Prostate gland (tissue), 2 donors: ENCODE measurements at regions not wholly inside any gene's neighbourhood (a gene's known extent, or its start where the extent isn't known, plus 50 kb on each side); places are given as distances from the start of the nearest gene placed in this dataset.

Experiments
- DNase-seq: peaks from one replicate; pipeline ENCODE4 v3.0.0-alpha.2; 2019; ENCODE audit warnings: low spot score
- H3K27ac ChIP-seq, 2 donors: fragments of 200-600 bp; sonication (generic); 2 replicates each; pipeline ENCODE4 v1.5.1; 2017 to 2019
- H3K27me3 ChIP-seq: fragments of 200-600 bp; sonication (generic); replicated peaks from 2 replicates; pipeline ENCODE4 v1.5.1; 2019; ENCODE audit not compliant: insufficient read depth
- H3K36me3 ChIP-seq, 2 donors: fragments of 200-600 bp; sonication (generic); 1 replicate in 1 of 2; 2 replicates in 1 of 2; pipeline versions ENCODE4 v1.5.1 to v1.8.1; 2017 to 2019
- H3K4me1 ChIP-seq: fragments of 200-600 bp; sonication (generic); replicated peaks from 2 replicates; pipeline ENCODE4 v1.5.1; 2019
- H3K4me3 ChIP-seq, 2 donors: fragments of 200-600 bp; sonication (generic); 2 replicates each; pipeline ENCODE4 v1.5.1; 2017 to 2019
- H3K9me3 ChIP-seq: fragments of 200-600 bp; sonication (generic); 2 replicates; pipeline ENCODE4 v1.5.1; 2017
- POLR2A ChIP-seq: fragments of 450-650 bp; IDR thresholded peaks from one replicate; pipeline ENCODE4 v1.6.1; 2016; ENCODE audit warnings: antibody characterized with exemption, mild to moderate bottlenecking
- POLR2AphosphoS5 ChIP-seq: sonication (generic); formaldehyde crosslinking; IDR thresholded peaks from one replicate; pipeline ENCODE4 v1.6.1; 2017; ENCODE audit warnings: antibody characterized with exemption
- WGBS: methylation state at CpG from one replicate; pipeline ENCODE4 v1.1.5; 2018; 5-methylcytosine and 5-hydroxymethylcytosine counted together
- intact Hi-C: fragments of 100-400 bp; cut with DNase I; formaldehyde crosslinking; loops from one replicate; pipeline ENCODE4 v1.14.2; 2022
- TF ChIP-seq, protein P1 (sequence below), 4 experiments: fragments of 200-600 bp in 2 of 4; fragments of 450-650 bp in 2 of 4; sonication (generic) in 2 of 4; IDR thresholded peaks; 1 replicate in 3 of 4; 2 replicates in 1 of 4; pipeline ENCODE4 v1.5.1; 2016 to 2019; ENCODE audit warnings: antibody characterized with exemption in 4 of 4, mild to moderate bottlenecking in 2 of 4, moderate library complexity in 2 of 4

DNA sequence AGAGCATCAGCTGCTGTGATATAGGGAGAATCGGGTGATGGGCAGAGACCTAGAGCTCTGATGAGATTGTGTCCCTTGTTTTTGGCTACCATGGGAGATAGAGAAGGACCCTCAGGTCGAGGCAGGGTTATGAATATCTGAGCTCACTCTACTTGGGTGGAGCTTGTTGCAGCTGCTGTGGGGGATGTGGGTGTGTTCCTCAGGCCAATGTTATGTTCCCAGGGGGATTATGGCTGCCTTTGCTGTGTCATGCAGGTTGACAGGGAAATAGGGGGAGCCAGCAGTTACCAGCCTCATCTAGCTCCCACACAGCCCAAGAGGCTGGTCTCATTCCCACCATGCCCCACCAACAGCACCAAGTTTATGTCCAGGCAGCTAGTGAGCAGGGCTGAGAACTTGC is 131.5 kb downstream of the TRIM42 start:
- Histone ChIP-seq H3K27ac (no peak overlapping the region), H3K4me3 (no peak overlapping the region), H3K4me1 (no peaks in the 10 kb centered on the region), H3K9me3 (no peaks in the 10 kb centered on the region), H3K27me3 (no peaks in the 10 kb centered on the region), H3K36me3 (no peaks in the 10 kb centered on the region)
- DNase-seq, result no peak
- 88% methylated on average over 2 of the region's 2 CpGs for WGBS
- intact Hi-C loops, result no loop called here
- no peak for TF ChIP-seq POLR2A
- TF ChIP-seq, protein P1, sequence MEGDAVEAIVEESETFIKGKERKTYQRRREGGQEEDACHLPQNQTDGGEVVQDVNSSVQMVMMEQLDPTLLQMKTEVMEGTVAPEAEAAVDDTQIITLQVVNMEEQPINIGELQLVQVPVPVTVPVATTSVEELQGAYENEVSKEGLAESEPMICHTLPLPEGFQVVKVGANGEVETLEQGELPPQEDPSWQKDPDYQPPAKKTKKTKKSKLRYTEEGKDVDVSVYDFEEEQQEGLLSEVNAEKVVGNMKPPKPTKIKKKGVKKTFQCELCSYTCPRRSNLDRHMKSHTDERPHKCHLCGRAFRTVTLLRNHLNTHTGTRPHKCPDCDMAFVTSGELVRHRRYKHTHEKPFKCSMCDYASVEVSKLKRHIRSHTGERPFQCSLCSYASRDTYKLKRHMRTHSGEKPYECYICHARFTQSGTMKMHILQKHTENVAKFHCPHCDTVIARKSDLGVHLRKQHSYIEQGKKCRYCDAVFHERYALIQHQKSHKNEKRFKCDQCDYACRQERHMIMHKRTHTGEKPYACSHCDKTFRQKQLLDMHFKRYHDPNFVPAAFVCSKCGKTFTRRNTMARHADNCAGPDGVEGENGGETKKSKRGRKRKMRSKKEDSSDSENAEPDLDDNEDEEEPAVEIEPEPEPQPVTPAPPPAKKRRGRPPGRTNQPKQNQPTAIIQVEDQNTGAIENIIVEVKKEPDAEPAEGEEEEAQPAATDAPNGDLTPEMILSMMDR (IDR thresholded peaks at IDR 0.05), result no peak
- no peak for TF ChIP-seq POLR2AphosphoS5

DNA sequence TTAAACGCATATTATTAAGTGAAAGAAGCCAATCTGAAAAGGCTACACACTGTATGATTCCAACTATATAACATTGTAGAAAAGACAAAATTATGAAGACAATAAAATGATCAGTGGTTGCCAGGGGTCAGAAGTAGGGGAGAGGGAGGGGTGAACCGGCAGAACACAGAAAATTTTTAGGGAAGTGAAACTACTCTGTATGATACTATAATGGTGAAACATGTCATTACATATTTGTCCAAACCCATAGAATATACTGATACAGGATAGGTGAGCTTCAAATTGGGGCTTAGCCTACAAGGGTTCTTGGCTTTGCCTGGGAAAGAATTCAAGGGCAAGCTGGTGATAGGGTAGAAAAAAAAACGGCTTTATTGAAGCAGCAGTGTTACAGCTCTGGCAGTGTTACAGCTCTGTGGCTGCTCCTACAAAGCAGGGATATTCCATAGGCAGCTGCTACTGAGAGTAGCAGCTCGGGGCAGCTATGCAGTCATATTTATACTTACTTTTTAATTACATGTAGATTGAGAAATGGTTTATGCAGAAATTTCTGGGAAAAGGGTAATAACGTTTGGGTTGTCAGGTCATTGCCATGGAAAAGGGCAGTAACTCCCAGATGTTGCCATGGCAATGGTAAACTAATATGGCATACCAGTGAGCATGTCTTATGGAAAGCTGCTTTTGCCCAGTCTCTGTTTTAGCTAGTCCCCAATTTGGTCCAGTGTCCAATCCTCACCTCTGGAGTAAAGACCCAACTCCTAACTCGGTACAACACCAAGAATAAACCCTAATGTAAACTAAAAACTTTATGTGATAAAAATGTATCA is 125.1 kb upstream of the SLC25A36 start:
- no peak for DNase-seq
- Histone ChIP-seq H3K27me3 (no peaks in the 10 kb centered on the region), H3K4me3 (no peak overlapping the region), H3K9me3 (no peaks in the 10 kb centered on the region), H3K27ac (no peak overlapping the region), H3K36me3 (no peaks in the 10 kb centered on the region), H3K4me1 (no peaks in the 10 kb centered on the region)
- TF ChIP-seq POLR2AphosphoS5 (no peak), POLR2A (no peak)
- TF ChIP-seq, protein P1 (IDR thresholded peaks at IDR 0.05), result no peak
- intact Hi-C loops, result no loop called here
- WGBS, result 52% methylated on average over 6 of the region's 6 CpGs

DNA sequence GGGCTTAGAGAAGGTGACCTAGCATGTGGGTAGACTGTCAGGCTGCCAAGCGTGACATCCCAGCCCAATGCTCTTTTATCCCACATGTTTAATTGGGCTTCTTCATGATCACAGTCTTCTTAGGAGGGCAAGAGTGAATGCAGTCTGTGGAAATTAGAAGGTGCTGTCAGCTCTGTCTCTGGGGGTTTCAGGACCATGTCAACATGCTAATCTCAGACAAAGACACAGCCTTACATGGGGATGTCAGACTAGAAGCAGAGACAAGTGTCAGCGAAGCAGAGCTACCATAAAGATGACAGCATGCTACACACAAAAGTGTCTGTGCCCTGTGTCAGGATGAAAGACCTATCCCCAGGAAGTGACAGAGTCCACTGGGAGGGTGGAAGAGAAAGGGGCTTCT is 120.1 kb upstream of the SLC25A36 start:
- TF ChIP-seq POLR2A, result no peak
- no peak for TF ChIP-seq POLR2AphosphoS5
- TF ChIP-seq, protein P1 (IDR thresholded peaks at IDR 0.05), result no peak
- no peak overlapping the region for H3K27ac ChIP-seq

DNA sequence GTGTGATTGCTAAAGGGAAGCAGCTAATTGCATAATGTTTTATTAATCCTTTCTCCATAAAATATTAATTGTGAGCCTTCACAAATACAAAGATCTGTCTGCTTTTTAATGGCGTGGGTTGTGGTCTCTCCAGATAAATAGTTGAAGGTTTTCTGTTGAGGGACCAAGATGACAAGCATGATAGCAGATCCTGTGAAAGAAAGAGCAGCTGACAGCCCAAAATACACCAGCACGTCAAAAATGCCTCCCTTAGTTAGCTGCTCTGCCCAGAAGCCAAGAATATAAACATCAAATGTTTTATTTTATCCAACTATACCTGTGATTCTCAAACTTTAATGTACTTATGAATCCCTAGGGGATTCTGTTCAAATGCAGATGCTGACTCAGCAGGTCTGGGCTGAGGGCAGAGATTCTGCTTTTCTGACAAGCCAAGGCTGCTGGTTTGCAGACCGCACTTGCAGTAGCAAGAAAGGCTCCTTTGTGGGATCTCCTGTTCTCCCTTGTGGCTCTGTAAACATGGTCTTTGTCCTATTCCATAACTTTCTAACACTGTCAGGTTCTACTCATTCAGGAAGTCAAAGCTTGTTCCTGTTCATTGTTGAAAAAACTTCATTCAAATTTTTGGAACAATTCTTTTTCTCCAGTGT is 119.1 kb upstream of the SLC25A36 start:
- no peaks in the 10 kb centered on the region for H3K4me1 ChIP-seq
- TF ChIP-seq POLR2A (no peak), POLR2AphosphoS5 (no peak)
- TF ChIP-seq, protein P1 (IDR thresholded peaks at IDR 0.05), result no peak
- WGBS, result 27% methylated on average over 3 of the region's 3 CpGs
- intact Hi-C loops, result no loop called here
- H3K27me3 ChIP-seq, result no peaks in the 10 kb centered on the region
- no peak overlapping the region for H3K27ac ChIP-seq
- no peak overlapping the region for H3K4me3 ChIP-seq
- no peak for DNase-seq
- H3K36me3 ChIP-seq, result no peaks in the 10 kb centered on the region
- no peaks in the 10 kb centered on the region for H3K9me3 ChIP-seq

More for the DNA sequence above, 120.1 kb upstream of the SLC25A36 start:
- 95% methylated on average over 2 of the region's 2 CpGs for WGBS
- H3K4me1 ChIP-seq, result no peaks in the 10 kb centered on the region
- no peaks in the 10 kb centered on the region for H3K36me3 ChIP-seq
- no peak for DNase-seq
- no peaks in the 10 kb centered on the region for H3K9me3 ChIP-seq
- no peaks in the 10 kb centered on the region for H3K27me3 ChIP-seq
- H3K4me3 ChIP-seq, result no peak overlapping the region
- intact Hi-C loops, result no loop called here
